ENCODE measurements at regions not wholly inside any gene's neighbourhood (a gene's known extent, or its start where the extent isn't known, plus 50 kb on each side); places are given as distances from the start of the nearest gene placed in this dataset.

DNA sequence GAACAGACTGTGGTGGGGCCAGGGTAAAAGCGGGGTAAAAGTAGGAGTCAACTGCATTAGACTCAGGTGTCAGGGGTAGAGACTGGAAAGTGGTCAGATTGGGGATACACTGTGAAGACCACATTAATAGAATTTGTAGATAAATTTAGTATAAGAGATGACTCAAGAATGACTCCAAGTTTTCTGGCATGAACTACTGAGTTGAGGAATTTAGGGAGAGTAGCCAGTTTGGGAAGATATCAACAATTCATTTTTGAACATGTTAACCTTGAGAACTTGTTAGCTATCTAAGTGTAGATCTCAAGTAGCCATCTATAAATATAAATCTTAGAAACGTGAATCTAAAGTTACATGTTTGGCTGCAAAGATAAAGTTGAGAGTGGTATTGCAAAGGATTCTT is 206.9 kb upstream of the HCCS start:
- no peaks in the 10 kb centered on the region for H3K79me2 ChIP-seq (ENCODE audit: control insufficient read depth, insufficient read depth, low read length)
- H2AFZ ChIP-seq (ENCODE audit: control insufficient read depth, low read depth, low read length), result no peak overlapping the region
- no peak overlapping the region for H3K4me3 ChIP-seq
- in situ Hi-C loops (cut with MboI), result no loop called here
- ChIA-PET RAD21 (ENCODE audit: unreplicated experiment) (no interaction called here), SMC1A (ENCODE audit: uncharacterized antibody, unreplicated experiment) (no interaction called here), POLR2A (no interaction called here), CTCF (no interaction called here)
- ATAC-seq, result no peak
- no peaks in the 10 kb centered on the region for H3K27me3 ChIP-seq (replicated peaks in 1 of 2; ENCODE audit: control insufficient read depth in 2 of 2, insufficient read depth in 2 of 2, low read length in 1 of 2)
- 29% methylated on average over 2 of the region's 2 CpGs for WGBS (ENCODE audit: insufficient coverage, insufficient replicate concordance, low lambda C conversion rate, missing lambda C conversion rate)
- no peaks in the 10 kb centered on the region for H3K4me1 ChIP-seq (ENCODE audit: control insufficient read depth, insufficient read depth, low read length)
- BruUV-seq (replicated peaks), result no TSS peak
- DNase-seq (ENCODE audit: low read depth, low spot score), result no peak
- H3K36me3 ChIP-seq (ENCODE audit: control insufficient read depth in 2 of 2, insufficient read depth in 2 of 2, low read length in 1 of 2), result no peaks in the 10 kb centered on the region
- no peaks in the 10 kb centered on the region for H4K20me1 ChIP-seq (ENCODE audit: control insufficient read depth, insufficient read depth)
- TF ChIP-seq, protein P1, sequence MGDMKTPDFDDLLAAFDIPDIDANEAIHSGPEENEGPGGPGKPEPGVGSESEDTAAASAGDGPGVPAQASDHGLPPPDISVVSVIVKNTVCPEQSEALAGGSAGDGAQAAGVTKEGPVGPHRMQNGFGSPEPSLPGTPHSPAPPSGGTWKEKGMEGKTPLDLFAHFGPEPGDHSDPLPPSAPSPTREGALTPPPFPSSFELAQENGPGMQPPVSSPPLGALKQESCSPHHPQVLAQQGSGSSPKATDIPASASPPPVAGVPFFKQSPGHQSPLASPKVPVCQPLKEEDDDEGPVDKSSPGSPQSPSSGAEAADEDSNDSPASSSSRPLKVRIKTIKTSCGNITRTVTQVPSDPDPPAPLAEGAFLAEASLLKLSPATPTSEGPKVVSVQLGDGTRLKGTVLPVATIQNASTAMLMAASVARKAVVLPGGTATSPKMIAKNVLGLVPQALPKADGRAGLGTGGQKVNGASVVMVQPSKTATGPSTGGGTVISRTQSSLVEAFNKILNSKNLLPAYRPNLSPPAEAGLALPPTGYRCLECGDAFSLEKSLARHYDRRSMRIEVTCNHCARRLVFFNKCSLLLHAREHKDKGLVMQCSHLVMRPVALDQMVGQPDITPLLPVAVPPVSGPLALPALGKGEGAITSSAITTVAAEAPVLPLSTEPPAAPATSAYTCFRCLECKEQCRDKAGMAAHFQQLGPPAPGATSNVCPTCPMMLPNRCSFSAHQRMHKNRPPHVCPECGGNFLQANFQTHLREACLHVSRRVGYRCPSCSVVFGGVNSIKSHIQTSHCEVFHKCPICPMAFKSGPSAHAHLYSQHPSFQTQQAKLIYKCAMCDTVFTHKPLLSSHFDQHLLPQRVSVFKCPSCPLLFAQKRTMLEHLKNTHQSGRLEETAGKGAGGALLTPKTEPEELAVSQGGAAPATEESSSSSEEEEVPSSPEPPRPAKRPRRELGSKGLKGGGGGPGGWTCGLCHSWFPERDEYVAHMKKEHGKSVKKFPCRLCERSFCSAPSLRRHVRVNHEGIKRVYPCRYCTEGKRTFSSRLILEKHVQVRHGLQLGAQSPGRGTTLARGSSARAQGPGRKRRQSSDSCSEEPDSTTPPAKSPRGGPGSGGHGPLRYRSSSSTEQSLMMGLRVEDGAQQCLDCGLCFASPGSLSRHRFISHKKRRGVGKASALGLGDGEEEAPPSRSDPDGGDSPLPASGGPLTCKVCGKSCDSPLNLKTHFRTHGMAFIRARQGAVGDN (IDR thresholded peaks at IDR 0.05), result no peak
- TF ChIP-seq FOXK2 (IDR thresholded peaks at IDR 0.05) (no peak), CREM (IDR thresholded peaks at IDR 0.05; ENCODE audit: low read depth) (no peak), TAF1 (IDR thresholded peaks at IDR 0.05; ENCODE audit: borderline replicate concordance, low read depth, low read length) (no peak), NR2F1 (conservative IDR thresholded peaks at IDR 0.05) (no peak), STAT1 (conservative IDR thresholded peaks at IDR 0.05) (no peak), NFIC (IDR thresholded peaks at IDR 0.05; ENCODE audit: low read depth, low read length) (no peak), WRNIP1 (IDR thresholded peaks at IDR 0.05; ENCODE audit: borderline replicate concordance, low read depth, low read length) (no peak), EED (IDR thresholded peaks at IDR 0.05; ENCODE audit: low read depth) (no peak), TBL1XR1 (IDR thresholded peaks at IDR 0.05; ENCODE audit: low read depth, low read length) (no peak), BCL11A (IDR thresholded peaks at IDR 0.05; ENCODE audit: low read depth, low read length) (no peak), MYB (IDR thresholded peaks at IDR 0.05; ENCODE audit: borderline replicate concordance, low read depth, low read length) (no peak), ZNF217 (IDR thresholded peaks at IDR 0.05) (no peak), CHD2 (IDR thresholded peaks at IDR 0.05; ENCODE audit: borderline replicate concordance, low read depth, low read length) (no peak)
- TF ChIP-seq, protein P2, sequence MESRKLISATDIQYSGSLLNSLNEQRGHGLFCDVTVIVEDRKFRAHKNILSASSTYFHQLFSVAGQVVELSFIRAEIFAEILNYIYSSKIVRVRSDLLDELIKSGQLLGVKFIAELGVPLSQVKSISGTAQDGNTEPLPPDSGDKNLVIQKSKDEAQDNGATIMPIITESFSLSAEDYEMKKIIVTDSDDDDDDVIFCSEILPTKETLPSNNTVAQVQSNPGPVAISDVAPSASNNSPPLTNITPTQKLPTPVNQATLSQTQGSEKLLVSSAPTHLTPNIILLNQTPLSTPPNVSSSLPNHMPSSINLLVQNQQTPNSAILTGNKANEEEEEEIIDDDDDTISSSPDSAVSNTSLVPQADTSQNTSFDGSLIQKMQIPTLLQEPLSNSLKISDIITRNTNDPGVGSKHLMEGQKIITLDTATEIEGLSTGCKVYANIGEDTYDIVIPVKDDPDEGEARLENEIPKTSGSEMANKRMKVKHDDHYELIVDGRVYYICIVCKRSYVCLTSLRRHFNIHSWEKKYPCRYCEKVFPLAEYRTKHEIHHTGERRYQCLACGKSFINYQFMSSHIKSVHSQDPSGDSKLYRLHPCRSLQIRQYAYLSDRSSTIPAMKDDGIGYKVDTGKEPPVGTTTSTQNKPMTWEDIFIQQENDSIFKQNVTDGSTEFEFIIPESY (IDR thresholded peaks at IDR 0.05), result no peak
- H3K9ac ChIP-seq (ENCODE audit: control insufficient read depth, insufficient read depth, low read length), result no peak overlapping the region
- intact Hi-C loops (cut with micrococcal nuclease; ENCODE audit: unreplicated experiment), result no loop called here
- no peaks in the 10 kb centered on the region for H3K9me3 ChIP-seq (replicated peaks; ENCODE audit: control insufficient read depth, insufficient read depth, low read length)
- no peak overlapping the region for H3K4me2 ChIP-seq (ENCODE audit: control insufficient read depth, insufficient read depth)
- FAIRE-seq, result no peak
- no peak overlapping the region for H3K27ac ChIP-seq (ENCODE audit: control insufficient read depth, insufficient read depth)
